WERI-Rb-1 (cell line): ENCODE measurements at regions not wholly inside any gene's neighbourhood (a gene's known extent, or its start where the extent isn't known, plus 50 kb on each side); places are given as distances from the start of the nearest gene placed in this dataset.

ENCODE experiments used
- DNase-seq: peaks from one replicate; pipeline ENCODE4 v3.0.0-alpha.2; 2020
- H3K27ac ChIP-seq: fragments of 250-450 bp; sonication (Bioruptor Pico); 2 replicates; pipeline ENCODE4 v1.5.1; 2020; ENCODE audit warnings: mild to moderate bottlenecking, moderate library complexity
- H3K27me3 ChIP-seq: fragments of 250-450 bp; sonication (Bioruptor Pico); 2 replicates; pipeline ENCODE4 v1.5.1; 2021; ENCODE audit warnings: mild to moderate bottlenecking, low read depth, moderate library complexity; ENCODE audit not compliant: insufficient read depth, severe bottlenecking
- H3K36me3 ChIP-seq: fragments of 250-450 bp; sonication (Bioruptor Pico); 2 replicates; pipeline ENCODE4 v1.5.1; 2020; ENCODE audit warnings: mild to moderate bottlenecking, moderate library complexity
- H3K4me3 ChIP-seq: 2 replicates; pipeline ENCODE4 v1.5.1; 2011; ENCODE audit warnings: low read depth, mild to moderate bottlenecking, control low read depth, low read length
- H3K9me3 ChIP-seq: fragments of 250-450 bp; sonication (Bioruptor Pico); 2 replicates; pipeline ENCODE4 v1.5.1; 2021; ENCODE audit warnings: mild to moderate bottlenecking, moderate library complexity; ENCODE audit not compliant: severe bottlenecking
- CTCF ChIP-seq: IDR thresholded peaks from 2 replicates; pipeline ENCODE4 v1.5.1; 2011; ENCODE audit warnings: low read depth, mild to moderate bottlenecking, control low read depth, inconsistent platforms, low read length

GRCh38 chr1:79196211-79196610, 189.7 kb upstream of the ADGRL4 start:
- H3K4me3 ChIP-seq, result no peak overlapping the region
- no peak for DNase-seq
- no peak for TF ChIP-seq CTCF
- no peaks in the 10 kb centered on the region for H3K9me3 ChIP-seq
- H3K27me3 ChIP-seq, result no peaks in the 10 kb centered on the region
- no peaks in the 10 kb centered on the region for H3K36me3 ChIP-seq
- H3K27ac ChIP-seq, result no peak overlapping the region

GRCh38 chr1:79193211-79194079, 186.9 kb upstream of the ADGRL4 start:
- Histone ChIP-seq H3K27me3 (no peaks in the 10 kb centered on the region), H3K36me3 (no peaks in the 10 kb centered on the region)

GRCh38 chr1:79190074-79190473, 183.5 kb upstream of the ADGRL4 start:
- no peak overlapping the region for H3K4me3 ChIP-seq
- no peaks in the 10 kb centered on the region for H3K27me3 ChIP-seq
- H3K36me3 ChIP-seq, result no peaks in the 10 kb centered on the region
- H3K27ac ChIP-seq, result no peak overlapping the region
- no peaks in the 10 kb centered on the region for H3K9me3 ChIP-seq
- no peak for TF ChIP-seq CTCF
- DNase-seq, result no peak

More at GRCh38 chr1:79193211-79194079, 186.9 kb upstream of the ADGRL4 start:
- TF ChIP-seq CTCF, result no peak
- no peak overlapping the region for H3K4me3 ChIP-seq
- DNase-seq, result no peak
- H3K9me3 ChIP-seq, result no peaks in the 10 kb centered on the region
- no peak overlapping the region for H3K27ac ChIP-seq

GRCh38 chr1:79188337-79188736, 181.8 kb upstream of the ADGRL4 start:
- Histone ChIP-seq H3K9me3 (no peaks in the 10 kb centered on the region), H3K27me3 (no peaks in the 10 kb centered on the region), H3K27ac (no peak overlapping the region), H3K4me3 (no peak overlapping the region), H3K36me3 (no peaks in the 10 kb centered on the region)
- TF ChIP-seq CTCF, result no peak
- no peak for DNase-seq

GRCh38 chr1:79186260-79186659, 179.7 kb upstream of the ADGRL4 start:
- Histone ChIP-seq H3K4me3 (no peak overlapping the region), H3K27me3 (no peaks in the 10 kb centered on the region), H3K9me3 (no peaks in the 10 kb centered on the region), H3K27ac (no peak overlapping the region), H3K36me3 (no peaks in the 10 kb centered on the region)
- no peak for DNase-seq
- TF ChIP-seq CTCF, result no peak

GRCh38 chr1:79177844-79178243, 171.3 kb upstream of the ADGRL4 start:
- TF ChIP-seq CTCF, result no peak
- Histone ChIP-seq H3K27ac (no peak overlapping the region), H3K4me3 (no peak overlapping the region), H3K9me3 (no peaks in the 10 kb centered on the region), H3K36me3 (no peaks in the 10 kb centered on the region), H3K27me3 (no peaks in the 10 kb centered on the region)
- DNase-seq, result no peak
